Lung (tissue), 11 donors: ENCODE measurements at regions not wholly inside any gene's neighbourhood (a gene's known extent, or its start where the extent isn't known, plus 50 kb on each side); places are given as distances from the start of the nearest gene placed in this dataset.

Experiments used
- ATAC-seq: fragments of 200-7000 bp; cut with Tn5 transposase; one replicate; pipeline ENCODE4 v1.9.1; 2020; ENCODE audit warnings: moderate number of reproducible peaks; ENCODE audit not compliant: insufficient read depth, low FRiP score
- DNase-seq, 3 donors: peaks; one replicate each; pipeline ENCODE4 v3.0.0-alpha.2; 2013 to 2017
- H3K27ac ChIP-seq, 2 donors: one replicate each; pipeline ENCODE4 v1.5.1; 2013; ENCODE audit warnings: mild to moderate bottlenecking in 2 of 2, moderate library complexity in 2 of 2, control low read depth in 1 of 2, inconsistent platforms in 1 of 2, low read depth in 1 of 2, low read length in 1 of 2
- H3K27me3 ChIP-seq, 3 donors: one replicate each; pipeline ENCODE4 v1.5.1; 2013; ENCODE audit warnings: low read length in 2 of 3; ENCODE audit not compliant: control insufficient read depth in 3 of 3, insufficient read depth in 3 of 3
- H3K36me3 ChIP-seq, 4 donors: one replicate each; pipeline ENCODE4 v1.5.1; 2013; ENCODE audit warnings: low read length in 4 of 4, mild to moderate bottlenecking in 1 of 4, moderate library complexity in 1 of 4; ENCODE audit not compliant: control insufficient read depth in 4 of 4, insufficient read depth in 4 of 4
- H3K4me1 ChIP-seq, 5 donors: one replicate each; pipeline ENCODE4 v1.5.1; 2013; ENCODE audit warnings: low read length in 5 of 5, mild to moderate bottlenecking in 2 of 5, moderate library complexity in 1 of 5; ENCODE audit not compliant: control insufficient read depth in 5 of 5, insufficient read depth in 5 of 5
- H3K4me3 ChIP-seq: one replicate; pipeline ENCODE4 v1.5.1; 2013; ENCODE audit warnings: mild to moderate bottlenecking, control low read depth, moderate library complexity
- H3K9ac ChIP-seq, 2 donors: one replicate each; pipeline ENCODE4 v1.5.1; 2013; ENCODE audit warnings: low read length in 2 of 2, control low read depth in 1 of 2; ENCODE audit not compliant: insufficient read depth in 1 of 2
- H3K9me3 ChIP-seq, 4 donors: one replicate each; pipeline ENCODE4 v1.5.1; 2013; ENCODE audit warnings: low read length in 3 of 4, mild to moderate bottlenecking in 1 of 4, moderate library complexity in 1 of 4; ENCODE audit not compliant: control insufficient read depth in 4 of 4, insufficient read depth in 3 of 4
- WGBS, 2 donors: extraction: QIAGEN DNeasy Blood & Tissue Kit; methylation state at CpG; one replicate each; pipeline ENCODE4 v1.1.7; 2013; 5-methylcytosine and 5-hydroxymethylcytosine counted together
- TF ChIP-seq, protein P1 (sequence below): IDR thresholded peaks from 2 replicates; pipeline ENCODE4 v1.5.1; 2012; ENCODE audit warnings: mild to moderate bottlenecking; ENCODE audit errors: control extremely low read depth, extremely low read depth
- donor health status: control.
- donor health status: control.
- donor health status: Bipolar disorder and iron deficiency.
- donor health status: healthy.
- donor health status: DM: yes; HTN: yes; CAD: no.

GRCh38 chr1:99573431-99574217, 72.3 kb upstream of the PALMD start:
- TF ChIP-seq, protein P1, sequence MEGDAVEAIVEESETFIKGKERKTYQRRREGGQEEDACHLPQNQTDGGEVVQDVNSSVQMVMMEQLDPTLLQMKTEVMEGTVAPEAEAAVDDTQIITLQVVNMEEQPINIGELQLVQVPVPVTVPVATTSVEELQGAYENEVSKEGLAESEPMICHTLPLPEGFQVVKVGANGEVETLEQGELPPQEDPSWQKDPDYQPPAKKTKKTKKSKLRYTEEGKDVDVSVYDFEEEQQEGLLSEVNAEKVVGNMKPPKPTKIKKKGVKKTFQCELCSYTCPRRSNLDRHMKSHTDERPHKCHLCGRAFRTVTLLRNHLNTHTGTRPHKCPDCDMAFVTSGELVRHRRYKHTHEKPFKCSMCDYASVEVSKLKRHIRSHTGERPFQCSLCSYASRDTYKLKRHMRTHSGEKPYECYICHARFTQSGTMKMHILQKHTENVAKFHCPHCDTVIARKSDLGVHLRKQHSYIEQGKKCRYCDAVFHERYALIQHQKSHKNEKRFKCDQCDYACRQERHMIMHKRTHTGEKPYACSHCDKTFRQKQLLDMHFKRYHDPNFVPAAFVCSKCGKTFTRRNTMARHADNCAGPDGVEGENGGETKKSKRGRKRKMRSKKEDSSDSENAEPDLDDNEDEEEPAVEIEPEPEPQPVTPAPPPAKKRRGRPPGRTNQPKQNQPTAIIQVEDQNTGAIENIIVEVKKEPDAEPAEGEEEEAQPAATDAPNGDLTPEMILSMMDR: no peak
- DNase-seq (no peak), ATAC-seq (no peak)
- Histone ChIP-seq H3K27ac (no peak overlapping the region), H3K36me3 (no peaks in the 10 kb centered on the region), H3K4me3 (no peak overlapping the region), H3K4me1 (peaks cover 0 to 4% (median 0%) of the 10 kb centered on the region in 5 donors), H3K27me3 (no peaks in the 10 kb centered on the region), H3K9ac (no peak overlapping the region), H3K9me3 (no peaks in the 10 kb centered on the region)
- WGBS, 2 donors: 67% methylated on average over 3 of the region's 3 CpGs

DNA sequence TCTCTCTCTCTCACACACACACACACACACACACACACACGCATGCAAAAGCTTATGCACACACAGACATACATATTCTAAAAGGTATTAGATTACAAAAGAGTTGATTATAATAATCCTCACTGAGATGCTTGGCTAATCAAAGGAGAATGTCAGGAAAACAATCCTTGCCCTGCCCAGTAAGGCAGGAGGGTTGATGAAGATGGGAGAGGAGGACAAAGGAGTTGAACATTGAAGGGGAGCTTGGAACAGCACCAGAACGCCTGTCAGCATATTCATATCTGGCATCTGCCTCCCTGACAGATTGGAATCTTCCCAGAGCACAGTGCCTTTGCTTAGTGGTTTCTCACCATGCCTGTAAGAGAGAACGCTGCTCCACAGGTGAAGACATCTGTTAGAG, 68.6 kb upstream of the PALMD start:
- TF ChIP-seq, protein P1: no peak
- Histone ChIP-seq H3K4me1 (no peaks in the 10 kb centered on the region), H3K36me3 (no peaks in the 10 kb centered on the region), H3K9ac (no peak overlapping the region), H3K4me3 (no peak overlapping the region), H3K9me3 (no peaks in the 10 kb centered on the region), H3K27ac (no peak overlapping the region), H3K27me3 (no peaks in the 10 kb centered on the region)
- no peak for ATAC-seq
- no peak for DNase-seq
- WGBS, 2 donors: 75 to 82% methylated on average over 3 of the region's 3 CpGs

DNA sequence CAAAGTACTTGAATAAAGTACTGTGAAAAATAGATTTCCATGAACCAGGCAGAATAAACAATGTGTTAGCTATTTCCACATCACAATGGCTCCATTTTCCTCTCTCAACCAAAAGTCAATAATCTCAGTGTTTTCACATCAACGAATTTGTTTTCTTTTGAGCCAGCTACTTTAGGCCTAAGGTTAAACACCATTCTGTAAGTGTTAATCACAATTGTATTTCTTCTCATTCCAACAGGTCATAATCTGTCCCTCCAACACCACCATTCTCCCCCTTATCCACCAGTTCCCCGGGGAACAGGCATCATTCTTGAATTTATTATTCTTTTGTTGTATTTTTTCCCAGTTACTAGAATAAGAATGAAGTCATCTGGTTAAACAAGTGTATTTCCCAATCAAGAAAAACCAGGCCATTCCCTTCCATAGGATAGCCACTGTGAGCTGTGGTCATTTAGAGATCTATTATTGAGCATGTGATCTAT, 66.2 kb upstream of the PALMD start:
- H3K9ac ChIP-seq: no peak overlapping the region
- no peak for ATAC-seq
- no peaks in the 10 kb centered on the region for H3K27me3 ChIP-seq
- no peaks in the 10 kb centered on the region for H3K4me1 ChIP-seq
- DNase-seq: no peak
- H3K36me3 ChIP-seq: no peaks in the 10 kb centered on the region
- WGBS, 2 donors: 36 to 49% methylated on average over 2 of the region's 2 CpGs
- no peaks in the 10 kb centered on the region for H3K9me3 ChIP-seq
- TF ChIP-seq, protein P1: no peak
- H3K4me3 ChIP-seq: no peak overlapping the region
- no peak overlapping the region for H3K27ac ChIP-seq
